Omental fat pad (tissue), 3 donors: ENCODE measurements at regions not wholly inside any gene's neighbourhood (a gene's known extent, or its start where the extent isn't known, plus 50 kb on each side); places are given as distances from the start of the nearest gene placed in this dataset.

Experiments
- ATAC-seq: fragments of 150-250 bp; one replicate; pipeline ENCODE4 v1.9.1; 2016; ENCODE audit warnings: mild to moderate bottlenecking, moderate library complexity; ENCODE audit not compliant: low FRiP score
- DNase-seq: peaks from one replicate; pipeline ENCODE4 v3.0.0-alpha.2; 2019; ENCODE audit warnings: low spot score
- TF ChIP-seq, protein P1 (sequence below), 3 donors: fragments of 450-650 bp; IDR thresholded peaks; one replicate each; pipeline ENCODE4 v1.5.1; 2016 to 2017; ENCODE audit warnings: antibody characterized with exemption in 3 of 3, mild to moderate bottlenecking in 3 of 3, moderate library complexity in 2 of 3

GRCh38 chr1:29500041-29500440 is 263.7 kb downstream of the PTPRU start:
- TF ChIP-seq, protein P1, sequence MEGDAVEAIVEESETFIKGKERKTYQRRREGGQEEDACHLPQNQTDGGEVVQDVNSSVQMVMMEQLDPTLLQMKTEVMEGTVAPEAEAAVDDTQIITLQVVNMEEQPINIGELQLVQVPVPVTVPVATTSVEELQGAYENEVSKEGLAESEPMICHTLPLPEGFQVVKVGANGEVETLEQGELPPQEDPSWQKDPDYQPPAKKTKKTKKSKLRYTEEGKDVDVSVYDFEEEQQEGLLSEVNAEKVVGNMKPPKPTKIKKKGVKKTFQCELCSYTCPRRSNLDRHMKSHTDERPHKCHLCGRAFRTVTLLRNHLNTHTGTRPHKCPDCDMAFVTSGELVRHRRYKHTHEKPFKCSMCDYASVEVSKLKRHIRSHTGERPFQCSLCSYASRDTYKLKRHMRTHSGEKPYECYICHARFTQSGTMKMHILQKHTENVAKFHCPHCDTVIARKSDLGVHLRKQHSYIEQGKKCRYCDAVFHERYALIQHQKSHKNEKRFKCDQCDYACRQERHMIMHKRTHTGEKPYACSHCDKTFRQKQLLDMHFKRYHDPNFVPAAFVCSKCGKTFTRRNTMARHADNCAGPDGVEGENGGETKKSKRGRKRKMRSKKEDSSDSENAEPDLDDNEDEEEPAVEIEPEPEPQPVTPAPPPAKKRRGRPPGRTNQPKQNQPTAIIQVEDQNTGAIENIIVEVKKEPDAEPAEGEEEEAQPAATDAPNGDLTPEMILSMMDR (IDR thresholded peaks at IDR 0.05), result no peak
- ATAC-seq (no peak), DNase-seq (no peak)

DNA sequence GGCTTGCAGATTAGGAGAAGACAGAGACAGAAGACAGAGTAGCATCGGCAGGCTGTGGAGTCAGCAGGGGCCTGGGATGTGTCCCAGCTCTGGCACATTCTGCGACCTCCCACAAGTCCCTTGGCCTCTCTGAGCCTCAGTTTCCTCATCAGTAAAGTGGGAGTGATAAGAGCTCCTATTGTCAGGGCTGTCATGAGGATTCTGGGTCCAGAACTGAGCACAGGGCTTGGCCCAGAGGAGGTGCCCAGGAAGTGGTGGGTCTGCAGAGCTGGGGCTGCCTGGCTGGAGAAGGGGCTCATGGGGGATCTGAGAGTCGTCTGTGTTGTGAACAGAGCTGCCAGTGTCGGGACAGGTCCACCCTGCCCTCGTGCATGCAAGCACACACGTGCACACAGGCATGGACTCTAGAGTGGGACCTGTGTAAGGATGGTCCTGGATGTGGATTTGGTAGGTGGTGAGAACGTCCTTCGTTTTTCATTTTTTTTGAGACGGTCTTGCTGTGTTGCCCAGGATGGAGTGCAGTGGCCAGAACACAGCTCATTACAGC is 262.9 kb downstream of the PTPRU start:
- TF ChIP-seq, protein P1 (IDR thresholded peaks at IDR 0.05), result no peak
- ATAC-seq, result no peak
- DNase-seq, result no peak

GRCh38 chr1:29498126-29499103 is 262.1 kb downstream of the PTPRU start:
- DNase-seq (no peak), ATAC-seq (no peak)
- TF ChIP-seq, protein P1 (IDR thresholded peaks at IDR 0.05), result no peak

GRCh38 chr1:29497395-29498125 is 261.2 kb downstream of the PTPRU start:
- TF ChIP-seq, protein P1 (IDR thresholded peaks at IDR 0.05), result no peak
- ATAC-seq, result no peak
- DNase-seq, result no peak

- DNase-seq (no peak), ATAC-seq (no peak)
- TF ChIP-seq, protein P1 (IDR thresholded peaks at IDR 0.05), result no peak
Measured at GRCh38 chr1:29496701-29497100, 260.4 kb downstream of the PTPRU start.

GRCh38 chr1:29490204-29490934 is 254.0 kb downstream of the PTPRU start:
- ATAC-seq (no peak), DNase-seq (no peak)
- TF ChIP-seq, protein P1 (IDR thresholded peaks at IDR 0.05), result no peak
